ENCODE measurements at regions not wholly inside any gene's neighbourhood (a gene's known extent, or its start where the extent isn't known, plus 50 kb on each side); places are given as distances from the start of the nearest gene placed in this dataset.

- no peak for TF ChIP-seq CTCF (IDR thresholded peaks at IDR 0.05)
- no peak for TF ChIP-seq EZH2 (IDR thresholded peaks at IDR 0.05; ENCODE audit: borderline replicate concordance, insufficient read depth, low read depth, low read length, poor library complexity, severe bottlenecking)
Observed at GRCh38 chrX:43405191-43405590, 250.9 kb upstream of the MAOA start.

All from B cell (primary cell).